T47D (cell line): ENCODE measurements at regions not wholly inside any gene's neighbourhood (a gene's known extent, or its start where the extent isn't known, plus 50 kb on each side); places are given as distances from the start of the nearest gene placed in this dataset.

Experiments
- DNase-seq, 2 experiments: peaks; one replicate each; pipeline versions ENCODE4 v3.0.0 to v3.0.0-alpha.2; 2011 to 2012; ENCODE audit warnings: low read depth in 1 of 2, low spot score in 1 of 2
- JUND ChIP-seq: IDR thresholded peaks from 2 replicates; pipeline ENCODE4 v1.6.1; 2012; ENCODE audit warnings: low read depth
- in situ Hi-C: cut with HindIII; loops from 2 replicates; pipeline ENCODE4 v1.10.0; 2016; ENCODE audit warnings: low sequenced_read_pairs, low pct_unique_long_range_greater_than_20kb

- no peak for DNase-seq
- no peak for TF ChIP-seq JUND
- in situ Hi-C loops = no loop called here
Observed at GRCh38 chr11:11065396-11065795, 207.5 kb upstream of the ZBED5 start.

- TF ChIP-seq JUND = no peak
- in situ Hi-C loops = no loop called here
- DNase-seq = no peak
Observed at GRCh38 chr11:11057472-11057854, 199.6 kb upstream of the ZBED5 start.

- no peak for TF ChIP-seq JUND
- no peak for DNase-seq
- in situ Hi-C loops = no loop called here
Observed at GRCh38 chr11:11056749-11057471, 199.1 kb upstream of the ZBED5 start.

- in situ Hi-C loops = no loop called here
- no peak for DNase-seq
- TF ChIP-seq JUND = no peak
Observed at GRCh38 chr11:11056316-11056715, 198.5 kb upstream of the ZBED5 start.

- in situ Hi-C loops = no loop called here
- no peak for DNase-seq
- TF ChIP-seq JUND = no peak
Observed at GRCh38 chr11:11047851-11048610, 190.2 kb upstream of the ZBED5 start.

GRCh38 chr11:11046781-11047180 lies 188.9 kb upstream of the ZBED5 start:
- in situ Hi-C loops = no loop called here
- TF ChIP-seq JUND = no peak
- DNase-seq = no peak

GRCh38 chr11:11045156-11045930 lies 187.5 kb upstream of the ZBED5 start:
- TF ChIP-seq JUND = no peak
- in situ Hi-C loops = no loop called here
- DNase-seq = no peak

- in situ Hi-C loops = no loop called here
- no peak for TF ChIP-seq JUND
- no peak for DNase-seq
Observed at GRCh38 chr11:11044137-11044855, 186.4 kb upstream of the ZBED5 start.

- in situ Hi-C loops = no loop called here
- TF ChIP-seq JUND = no peak
Observed at GRCh38 chr11:11043721-11044120, 185.9 kb upstream of the ZBED5 start.

GRCh38 chr11:11039208-11039965 lies 181.5 kb upstream of the ZBED5 start:
- no peak for TF ChIP-seq JUND
- in situ Hi-C loops = no loop called here
- DNase-seq = no peak

More at GRCh38 chr11:11043721-11044120, 185.9 kb upstream of the ZBED5 start:
- no peak for DNase-seq

- DNase-seq = no peak
- TF ChIP-seq JUND = no peak
- in situ Hi-C loops = no loop called here
Observed at GRCh38 chr11:11038782-11039181, 180.9 kb upstream of the ZBED5 start.

GRCh38 chr11:11038352-11038751 lies 180.5 kb upstream of the ZBED5 start:
- DNase-seq = no peak
- TF ChIP-seq JUND = no peak
- in situ Hi-C loops = no loop called here
